ENCODE measurements at regions not wholly inside any gene's neighbourhood (a gene's known extent, or its start where the extent isn't known, plus 50 kb on each side); places are given as distances from the start of the nearest gene placed in this dataset.

- ATAC-seq (ENCODE audit: low FRiP score): no peak
- DNase-seq (ENCODE audit: low spot score): no peak
- TF ChIP-seq CTCF (IDR thresholded peaks at IDR 0.05): no peak
These were observed 1327.5 kb upstream of the CDH8 start for GRCh38 chr16:63363738-63364137.

DNA sequence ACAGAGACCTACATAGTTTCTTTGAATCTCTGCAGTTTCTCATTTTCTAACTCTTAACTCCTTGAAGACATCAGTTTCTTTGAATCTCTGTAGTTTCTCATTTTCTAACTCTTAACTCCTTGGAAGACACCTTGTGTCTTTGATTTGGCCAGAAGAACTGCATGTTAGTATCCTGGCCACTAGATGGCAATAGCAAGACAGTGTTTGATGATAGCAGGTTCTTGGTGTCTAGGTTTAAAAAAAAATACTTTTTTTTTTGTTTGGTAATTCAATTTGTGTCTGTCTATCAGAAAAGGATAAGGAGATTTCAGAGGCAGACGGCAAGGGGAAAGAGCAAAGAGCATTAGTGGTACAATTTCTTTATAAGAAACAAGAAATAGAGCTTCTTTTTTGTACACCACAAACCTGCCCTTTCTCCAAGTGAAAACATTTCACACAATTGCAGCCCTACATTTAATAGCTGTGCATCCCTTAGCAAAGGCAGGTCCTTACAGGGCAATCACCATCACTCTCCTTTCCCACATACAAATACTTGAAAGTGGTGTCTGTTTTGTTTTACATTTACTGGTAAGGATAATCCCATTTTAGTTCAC lies 1324.9 kb upstream of the CDH8 start:
- TF ChIP-seq CTCF (IDR thresholded peaks at IDR 0.05): peak in 1 of 3 donors; percentile 16
- ATAC-seq (ENCODE audit: low FRiP score): no peak
- DNase-seq (ENCODE audit: low spot score): no peak

DNA sequence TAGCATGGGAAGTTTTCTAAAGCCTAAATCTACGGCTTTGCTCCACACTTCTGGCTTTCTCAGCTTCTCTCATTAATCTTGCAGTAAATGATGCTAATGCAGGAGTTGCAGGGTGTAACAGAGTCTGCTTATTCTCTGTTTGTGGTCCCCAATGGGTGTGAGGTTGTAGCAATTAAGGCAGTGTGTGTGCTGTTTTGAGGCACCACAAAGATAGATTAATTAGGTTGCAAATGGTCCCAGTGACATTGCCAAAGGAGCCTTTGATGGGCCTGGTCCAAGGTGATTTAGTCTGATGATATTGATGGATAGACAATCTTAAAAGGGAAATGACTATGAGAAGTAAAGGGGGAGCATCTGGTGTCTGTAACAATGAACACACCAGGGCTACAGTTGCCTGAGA lies 1313.7 kb upstream of the CDH8 start:
- no peak for ATAC-seq (ENCODE audit: low FRiP score)
- no peak for TF ChIP-seq CTCF (IDR thresholded peaks at IDR 0.05)
- DNase-seq (ENCODE audit: low spot score): no peak

- ATAC-seq (ENCODE audit: low FRiP score): no peak
- TF ChIP-seq CTCF (IDR thresholded peaks at IDR 0.05): no peak
- DNase-seq (ENCODE audit: low spot score): no peak
These were observed 1309.8 kb upstream of the CDH8 start for GRCh38 chr16:63346000-63346399.

GRCh38 chr16:63337264-63337663 lies 1301.0 kb upstream of the CDH8 start:
- DNase-seq (ENCODE audit: low spot score) (no peak), ATAC-seq (ENCODE audit: low FRiP score) (no peak)
- TF ChIP-seq CTCF (IDR thresholded peaks at IDR 0.05): no peak

- ATAC-seq (ENCODE audit: low FRiP score) (no peak), DNase-seq (ENCODE audit: low spot score) (no peak)
- TF ChIP-seq CTCF (IDR thresholded peaks at IDR 0.05): no peak
These were observed 1294.9 kb upstream of the CDH8 start for GRCh38 chr16:63331111-63331510.

- DNase-seq (ENCODE audit: low spot score): no peak
- no peak for TF ChIP-seq CTCF (IDR thresholded peaks at IDR 0.05)
These were observed 1290.6 kb upstream of the CDH8 start for GRCh38 chr16:63326736-63327339.

More at GRCh38 chr16:63326736-63327339, 1290.6 kb upstream of the CDH8 start:
- no peak for ATAC-seq (ENCODE audit: low FRiP score)

Data from omental fat pad (tissue), 3 donors.